GM21390 (cell line): ENCODE measurements at regions not wholly inside any gene's neighbourhood (a gene's known extent, or its start where the extent isn't known, plus 50 kb on each side); places are given as distances from the start of the nearest gene placed in this dataset.
"Not testable (repeated sequence)": the region's sequence is repeated elsewhere in the genome, so short reads cannot be mapped to it uniquely, and the experiment has no call there.

Experiments used
- ATAC-seq: cut with Tn5 transposase; IDR thresholded peaks from one replicate; pipeline ENCODE4 v1.9.1; 2021; ENCODE audit not compliant: unreplicated experiment

DNA sequence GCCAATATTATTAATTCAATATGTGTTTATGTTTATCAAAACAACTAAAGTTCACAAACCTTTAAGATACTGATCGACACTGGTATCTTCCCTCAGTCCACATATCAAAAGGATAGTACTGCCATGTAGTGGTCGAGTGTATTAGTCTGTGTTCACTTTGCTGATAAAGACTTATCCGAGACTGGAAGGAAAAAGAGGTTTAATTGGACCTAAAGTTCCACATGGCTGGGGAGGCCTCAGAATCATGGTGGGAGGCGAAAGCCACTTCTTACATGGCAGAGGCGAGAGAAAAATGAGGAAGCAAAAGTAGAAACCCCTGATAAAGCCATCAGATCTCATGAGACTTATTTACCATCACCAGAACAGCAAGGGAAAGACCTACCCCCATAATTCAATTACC lies 325.4 kb upstream of the PHF14 start:
- no peak for ATAC-seq

DNA sequence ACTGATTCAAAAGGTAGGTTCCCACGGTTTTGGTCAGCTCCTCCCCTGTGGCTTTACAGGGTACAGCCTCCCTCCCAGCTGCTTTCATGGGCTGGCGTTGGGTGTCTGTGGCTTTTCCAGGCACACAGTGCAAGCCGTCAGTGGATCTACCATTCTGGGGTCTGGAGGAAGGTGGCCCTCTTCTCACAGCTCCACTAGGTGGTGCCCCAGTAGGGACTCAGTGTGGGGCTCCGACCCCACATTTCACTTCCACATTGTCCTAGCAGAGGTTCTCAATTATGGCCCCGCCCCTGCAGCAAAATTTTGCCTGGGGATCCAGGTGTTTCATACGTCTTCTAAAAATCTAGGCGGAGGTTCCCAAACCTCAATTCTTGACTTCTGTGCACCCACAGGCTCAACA lies 324.6 kb upstream of the PHF14 start:
- ATAC-seq: not testable (repeated sequence)

DNA sequence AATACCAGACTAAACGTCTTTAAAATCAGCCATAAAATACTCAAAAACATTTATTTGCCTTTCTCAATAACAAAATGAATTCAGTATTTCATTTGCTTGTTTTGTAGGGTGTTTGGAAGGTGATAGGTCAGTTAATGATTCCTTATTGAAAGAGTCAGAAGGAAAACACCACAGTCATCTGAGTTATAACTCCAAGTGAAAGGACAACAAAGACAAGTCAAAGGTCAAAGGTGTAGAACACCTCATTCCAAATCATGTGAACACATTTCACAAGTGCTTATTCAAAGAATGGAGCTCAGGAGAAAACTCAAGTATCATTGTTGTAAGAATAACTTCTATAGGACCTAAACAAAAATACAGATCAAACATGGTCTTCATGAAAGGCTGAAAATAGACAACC lies 318.6 kb upstream of the PHF14 start:
- ATAC-seq: no peak

GRCh38 chr7:10657201-10657600 lies 316.5 kb upstream of the PHF14 start:
- ATAC-seq: no peak

DNA sequence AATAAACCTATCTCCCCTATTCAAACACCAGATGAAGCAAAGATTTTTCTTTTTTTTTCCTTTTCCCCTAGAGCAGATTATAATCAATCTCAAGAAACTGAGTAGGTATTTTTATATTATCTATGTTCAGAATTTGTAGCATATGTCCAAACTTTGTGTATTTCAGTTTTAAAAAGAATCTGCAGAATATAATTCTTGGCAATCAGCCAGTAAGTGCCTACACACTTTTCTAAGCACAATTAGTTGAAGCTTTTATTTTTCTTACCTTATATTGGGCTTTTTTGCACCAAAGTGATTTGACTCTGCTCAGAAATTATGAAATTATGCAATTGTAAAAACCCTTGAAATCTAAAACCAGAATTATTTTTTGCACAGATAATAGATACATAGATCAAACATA lies 315.8 kb upstream of the PHF14 start:
- ATAC-seq: no peak

DNA sequence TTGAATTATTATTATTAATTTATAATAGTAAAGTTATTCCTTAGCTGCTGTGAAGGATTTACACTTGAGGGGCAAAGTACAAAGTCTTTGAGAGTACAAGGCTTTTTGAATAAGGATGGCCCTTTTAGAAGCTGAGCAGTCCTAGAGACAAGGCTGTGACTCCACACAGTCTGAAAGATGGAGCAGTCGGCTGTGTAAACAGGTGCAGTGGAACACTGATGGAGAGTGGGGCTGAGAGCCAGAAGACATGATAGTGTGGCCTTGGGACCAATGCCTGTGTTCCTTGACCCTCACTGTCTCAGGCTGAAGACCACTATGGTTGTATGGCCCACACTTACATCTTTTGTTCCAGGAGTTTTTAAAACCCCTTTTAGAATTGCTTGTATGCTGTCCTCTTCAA lies 311.2 kb upstream of the PHF14 start:
- no peak for ATAC-seq

DNA sequence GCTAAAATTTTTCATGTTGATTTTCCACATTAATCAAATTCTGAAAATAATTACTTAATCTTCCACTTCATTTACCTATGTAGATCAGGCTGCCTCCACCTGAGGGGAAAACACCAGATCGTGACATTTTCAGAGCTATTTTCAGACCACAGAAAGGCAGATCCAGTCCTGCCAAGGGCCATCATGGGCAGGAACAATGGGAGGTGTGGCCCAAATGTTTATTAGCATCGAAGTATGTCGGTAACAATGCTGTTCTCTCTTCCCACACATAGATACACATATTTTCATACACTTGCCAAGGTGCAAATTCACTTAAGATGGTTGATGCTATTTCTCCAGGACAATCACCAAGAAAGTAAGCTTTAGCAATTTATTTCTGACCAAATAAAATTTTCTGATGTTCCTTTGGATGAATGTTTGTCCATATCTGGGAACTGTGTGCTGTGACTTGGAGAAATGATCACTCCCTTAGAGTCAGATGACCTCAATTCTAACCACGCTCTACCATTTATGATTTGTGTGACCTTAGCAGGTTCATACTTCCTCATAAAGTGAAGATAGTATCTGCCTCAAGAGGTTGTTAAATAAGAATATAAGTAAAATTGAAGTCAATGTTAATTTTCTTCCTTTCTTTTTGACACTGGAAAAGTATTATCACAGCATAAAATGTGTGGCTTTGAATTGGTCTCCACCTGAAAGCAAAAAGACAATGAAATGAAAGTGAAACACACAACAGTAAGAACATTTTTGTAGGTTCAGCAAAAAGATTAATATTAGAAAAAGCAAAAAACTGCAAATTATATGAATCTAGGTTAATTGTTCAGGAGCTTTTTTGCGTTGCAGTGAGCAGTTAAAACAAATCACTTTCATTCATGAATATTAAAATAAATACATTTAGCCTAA lies 310.4 kb upstream of the PHF14 start:
- no peak for ATAC-seq

DNA sequence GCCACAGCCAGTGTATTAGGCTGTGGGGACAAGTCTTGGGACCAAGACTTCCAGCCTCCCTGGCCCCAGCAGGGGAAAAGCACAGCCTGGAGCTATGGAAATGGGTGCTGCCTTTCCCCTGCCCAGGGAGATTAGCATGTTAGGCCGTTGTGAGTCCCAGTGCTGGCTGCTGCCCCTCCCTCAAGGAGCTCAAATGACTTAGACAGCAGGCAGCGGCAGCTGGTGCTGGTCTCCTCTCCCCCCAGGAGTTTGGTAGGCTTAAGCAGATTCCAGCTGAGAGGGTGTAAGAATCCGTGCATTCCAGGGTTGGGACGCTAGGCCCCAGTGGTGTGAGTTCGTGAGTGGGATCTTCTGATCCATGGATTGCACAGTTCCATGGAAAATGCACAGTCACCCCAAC lies 301.5 kb upstream of the PHF14 start:
- ATAC-seq: no peak

GRCh38 chr7:10677211-10677610 lies 296.5 kb upstream of the PHF14 start:
- no peak for ATAC-seq

GRCh38 chr7:10677668-10678232 lies 295.9 kb upstream of the PHF14 start:
- no peak for ATAC-seq

DNA sequence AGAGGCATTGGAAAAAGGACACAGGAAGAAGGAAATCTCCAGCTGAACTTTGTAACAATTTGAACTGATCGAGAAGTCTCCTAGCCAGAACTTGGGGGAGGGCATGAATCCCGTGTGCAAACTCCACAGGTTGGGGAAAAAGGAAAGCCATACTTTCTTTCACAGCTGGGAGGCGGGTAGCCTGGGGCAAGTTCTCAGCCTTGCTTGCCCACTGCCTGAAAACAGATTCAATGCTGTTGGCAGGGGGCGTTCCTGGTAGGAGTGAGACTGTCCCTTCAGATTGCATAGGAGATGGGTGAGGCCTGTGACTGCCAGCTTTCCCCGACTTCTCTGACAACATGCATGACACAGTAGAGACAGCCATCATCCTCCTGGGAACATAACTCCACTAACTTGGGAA lies 289.1 kb upstream of the PHF14 start:
- ATAC-seq: no peak

GRCh38 chr7:10685040-10685439 lies 288.6 kb upstream of the PHF14 start:
- ATAC-seq: no peak

DNA sequence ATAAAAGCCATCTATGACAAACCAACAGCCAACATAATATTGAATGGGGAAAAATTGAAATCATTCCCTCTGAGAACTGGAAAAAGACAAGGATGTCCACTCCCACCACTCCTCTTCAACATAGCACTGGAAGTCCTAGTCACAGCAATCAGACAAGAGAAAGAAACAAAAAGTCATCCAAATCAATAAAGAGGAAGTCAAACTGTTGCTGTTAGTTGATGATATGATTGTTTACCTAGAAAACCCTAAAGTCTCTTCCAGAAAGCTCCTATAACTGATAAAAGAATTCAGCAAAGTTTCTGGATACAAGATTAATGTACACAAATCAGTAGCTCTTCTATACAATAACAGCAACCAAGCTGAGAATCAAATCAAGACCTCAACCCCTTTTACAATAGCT lies 285.1 kb upstream of the PHF14 start:
- no peak for ATAC-seq

DNA sequence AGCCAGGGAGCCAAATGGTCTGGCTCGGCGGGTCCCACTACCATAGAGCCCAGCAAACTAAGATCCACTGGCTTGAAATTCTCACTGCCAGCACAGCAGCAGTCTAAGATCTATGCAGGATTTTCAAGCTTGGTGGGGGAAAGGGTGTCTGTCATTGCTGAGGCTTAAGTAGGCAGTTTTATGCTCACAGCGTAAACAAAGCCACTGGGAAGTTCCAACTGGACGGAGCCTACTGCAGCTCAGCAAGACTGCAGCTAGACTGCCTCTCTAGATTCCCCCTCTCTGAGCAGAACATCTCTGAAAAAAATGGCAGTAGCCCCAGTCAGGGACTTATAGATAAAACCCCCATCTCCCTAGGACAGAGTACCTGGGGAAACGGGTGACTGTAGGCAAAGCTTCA lies 277.6 kb upstream of the PHF14 start:
- no peak for ATAC-seq

GRCh38 chr7:10703059-10703458 lies 270.6 kb upstream of the PHF14 start:
- no peak for ATAC-seq

DNA sequence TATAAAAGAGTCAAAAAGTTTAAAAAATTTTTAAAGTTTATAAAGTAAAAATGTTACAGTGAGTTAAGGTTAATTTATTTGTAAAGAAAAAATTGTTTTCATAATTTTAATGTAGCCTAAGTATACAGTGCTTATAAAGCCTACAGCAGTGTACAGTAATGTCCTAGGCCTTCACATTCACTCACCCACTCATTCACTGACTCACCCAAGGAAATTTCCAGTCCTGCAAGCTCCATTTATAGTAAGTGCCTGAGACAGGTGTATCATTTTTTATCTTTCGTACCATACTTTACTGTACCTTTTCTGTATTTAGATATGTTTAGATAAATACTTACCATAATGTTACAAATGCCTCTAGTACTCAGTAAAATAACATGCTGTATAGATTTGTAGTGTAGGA lies 269.7 kb upstream of the PHF14 start:
- no peak for ATAC-seq

GRCh38 chr7:10704653-10705052 lies 269.0 kb upstream of the PHF14 start:
- no peak for ATAC-seq

GRCh38 chr7:10706875-10707493 lies 266.7 kb upstream of the PHF14 start:
- ATAC-seq: peak; percentile 100

GRCh38 chr7:10707519-10707918 lies 266.2 kb upstream of the PHF14 start:
- ATAC-seq: peak; percentile 32

DNA sequence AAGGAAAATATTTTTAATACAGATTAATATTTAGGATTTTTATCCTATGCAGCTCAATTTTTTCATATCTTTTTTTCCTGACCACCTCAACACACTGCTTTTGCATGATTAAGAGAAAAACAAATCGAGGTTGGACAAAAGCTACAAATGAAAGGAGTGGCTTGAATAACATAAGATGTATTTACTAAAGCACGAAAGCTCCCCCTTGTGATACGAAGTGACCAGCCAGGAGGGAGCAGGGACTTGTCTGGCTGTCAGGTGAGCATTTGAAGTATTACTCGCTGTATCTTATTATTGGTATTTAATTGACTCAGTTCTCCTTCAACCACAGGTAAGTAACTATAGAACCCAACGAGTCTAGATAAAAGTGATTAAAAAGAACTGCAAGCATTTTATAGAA lies 265.2 kb upstream of the PHF14 start:
- no peak for ATAC-seq

GRCh38 chr7:10718768-10719167 lies 254.9 kb upstream of the PHF14 start:
- ATAC-seq: peak; percentile 56

GRCh38 chr7:10720042-10720441 lies 253.6 kb upstream of the PHF14 start:
- ATAC-seq: no peak
